ENCODE measurements at regions not wholly inside any gene's neighbourhood (a gene's known extent, or its start where the extent isn't known, plus 50 kb on each side); places are given as distances from the start of the nearest gene placed in this dataset.

DNA sequence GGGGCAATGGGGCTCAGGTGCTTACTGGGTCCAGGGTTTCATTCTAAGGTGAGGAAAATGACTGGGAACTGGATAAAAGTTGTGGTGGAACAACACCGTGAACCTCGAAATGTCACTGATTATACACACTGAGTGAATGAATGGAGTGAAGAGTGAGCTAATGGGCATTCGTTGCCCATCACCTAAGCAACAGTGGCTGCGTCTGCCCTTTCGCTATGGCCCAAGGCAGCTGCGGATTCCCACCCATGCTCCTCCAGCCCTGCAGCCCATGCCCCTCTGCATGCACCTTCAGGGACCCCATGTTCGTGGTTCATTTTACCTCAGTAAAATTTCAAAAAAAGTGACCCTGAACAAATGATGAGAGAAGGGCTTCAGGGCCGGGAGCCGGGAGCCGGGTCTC is 196.3 kb downstream of the CTTN start:
- no peak for DNase-seq (ENCODE audit: extremely low spot score)
- ChIA-PET POLR2A (no interaction called here), CTCF (no interaction called here)
- no peak for TF ChIP-seq ZNF384 (IDR thresholded peaks at IDR 0.05)
- TF ChIP-seq CTBP1 (IDR thresholded peaks at IDR 0.05; ENCODE audit: borderline replicate concordance) = no peak
- TF ChIP-seq BHLHE40 (IDR thresholded peaks at IDR 0.05; ENCODE audit: borderline replicate concordance) = no peak
- no peak for TF ChIP-seq TARDBP (IDR thresholded peaks at IDR 0.05)
- no peak for TF ChIP-seq HDGF (IDR thresholded peaks at IDR 0.05; ENCODE audit: borderline replicate concordance)
- TF ChIP-seq LEF1 (IDR thresholded peaks at IDR 0.05; ENCODE audit: borderline replicate concordance) = no peak
- no peak for TF ChIP-seq FOXM1 (IDR thresholded peaks at IDR 0.05; ENCODE audit: borderline replicate concordance)
- no peak for TF ChIP-seq ARNT (IDR thresholded peaks at IDR 0.05)
- no peak for TF ChIP-seq NFRKB (IDR thresholded peaks at IDR 0.05)
- TF ChIP-seq FOXA1 (IDR thresholded peaks at IDR 0.05) = no peak
- TF ChIP-seq SP1 (IDR thresholded peaks at IDR 0.05) = no peak
- no peak for TF ChIP-seq ELF4 (IDR thresholded peaks at IDR 0.05)
- TF ChIP-seq, protein P1, sequence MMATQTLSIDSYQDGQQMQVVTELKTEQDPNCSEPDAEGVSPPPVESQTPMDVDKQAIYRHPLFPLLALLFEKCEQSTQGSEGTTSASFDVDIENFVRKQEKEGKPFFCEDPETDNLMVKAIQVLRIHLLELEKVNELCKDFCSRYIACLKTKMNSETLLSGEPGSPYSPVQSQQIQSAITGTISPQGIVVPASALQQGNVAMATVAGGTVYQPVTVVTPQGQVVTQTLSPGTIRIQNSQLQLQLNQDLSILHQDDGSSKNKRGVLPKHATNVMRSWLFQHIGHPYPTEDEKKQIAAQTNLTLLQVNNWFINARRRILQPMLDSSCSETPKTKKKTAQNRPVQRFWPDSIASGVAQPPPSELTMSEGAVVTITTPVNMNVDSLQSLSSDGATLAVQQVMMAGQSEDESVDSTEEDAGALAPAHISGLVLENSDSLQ (IDR thresholded peaks at IDR 0.05) = no peak
- no peak for TF ChIP-seq FOXK2 (IDR thresholded peaks at IDR 0.05)
- no peak for TF ChIP-seq SUZ12 (IDR thresholded peaks at IDR 0.05)
- TF ChIP-seq L3MBTL2 (conservative IDR thresholded peaks at IDR 0.05) = no peak

DNA sequence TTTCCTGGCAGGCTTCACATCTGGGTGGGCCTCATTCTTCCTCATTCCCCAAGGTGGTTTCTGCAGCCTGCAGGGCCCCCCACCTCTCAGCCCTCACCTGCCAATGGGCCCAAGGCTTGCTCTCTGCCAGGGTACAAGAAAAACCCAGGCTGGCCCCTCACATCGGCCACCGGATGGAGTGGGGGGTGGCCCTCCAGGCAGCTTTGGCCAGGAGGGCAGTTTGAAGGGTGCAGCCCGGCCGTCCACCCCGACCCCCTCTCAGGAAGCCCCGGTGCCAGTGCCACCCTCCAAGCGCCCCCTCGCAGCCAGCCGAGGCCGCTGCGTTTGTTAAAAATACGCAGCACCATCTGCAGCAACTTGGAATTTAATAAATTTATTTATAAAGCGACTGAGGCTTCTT is 196.7 kb downstream of the CTTN start:
- ChIA-PET CTCF (no interaction called here), POLR2A (no interaction called here)
- no peak for DNase-seq (ENCODE audit: extremely low spot score)
- no peak for TF ChIP-seq CTBP1 (IDR thresholded peaks at IDR 0.05; ENCODE audit: borderline replicate concordance)
- TF ChIP-seq FOXA1 (IDR thresholded peaks at IDR 0.05) = no peak
- TF ChIP-seq FOXK2 (IDR thresholded peaks at IDR 0.05) = no peak
- TF ChIP-seq NFRKB (IDR thresholded peaks at IDR 0.05) = no peak
- no peak for TF ChIP-seq SUZ12 (IDR thresholded peaks at IDR 0.05)
- no peak for TF ChIP-seq ELF4 (IDR thresholded peaks at IDR 0.05)
- TF ChIP-seq TARDBP (IDR thresholded peaks at IDR 0.05) = no peak
- no peak for TF ChIP-seq L3MBTL2 (conservative IDR thresholded peaks at IDR 0.05)
- TF ChIP-seq ARNT (IDR thresholded peaks at IDR 0.05) = no peak
- no peak for TF ChIP-seq BHLHE40 (IDR thresholded peaks at IDR 0.05; ENCODE audit: borderline replicate concordance)

DNA sequence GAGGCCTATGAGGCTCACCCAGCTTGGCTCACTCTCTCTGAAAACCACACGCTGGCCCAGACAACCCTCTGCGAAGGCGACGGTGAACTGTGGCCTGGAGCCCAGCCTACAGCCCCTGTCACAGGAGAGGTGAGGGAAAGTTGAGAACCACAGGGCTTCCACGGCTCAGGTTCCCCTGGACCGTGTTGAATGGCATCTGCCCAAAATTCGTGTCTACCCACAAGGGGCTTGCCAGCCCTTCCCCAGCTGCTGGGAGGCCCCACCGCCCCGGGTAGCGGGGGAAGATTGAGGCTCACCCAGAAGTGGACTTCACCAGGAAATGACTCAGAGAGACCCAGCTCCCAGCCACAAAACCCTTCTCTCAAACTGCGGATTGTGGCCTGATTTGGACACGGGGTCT is 197.1 kb downstream of the CTTN start:
- TF ChIP-seq SUZ12 (IDR thresholded peaks at IDR 0.05) (no peak), ZNF384 (IDR thresholded peaks at IDR 0.05) (no peak), BHLHE40 (IDR thresholded peaks at IDR 0.05; ENCODE audit: borderline replicate concordance) (no peak), FOXK2 (IDR thresholded peaks at IDR 0.05) (no peak), LEF1 (IDR thresholded peaks at IDR 0.05; ENCODE audit: borderline replicate concordance) (no peak), FOXM1 (IDR thresholded peaks at IDR 0.05; ENCODE audit: borderline replicate concordance) (no peak), CTBP1 (IDR thresholded peaks at IDR 0.05; ENCODE audit: borderline replicate concordance) (no peak), ELF4 (IDR thresholded peaks at IDR 0.05) (no peak), TARDBP (IDR thresholded peaks at IDR 0.05) (no peak), ARNT (IDR thresholded peaks at IDR 0.05) (no peak), NFRKB (IDR thresholded peaks at IDR 0.05) (no peak), SP1 (IDR thresholded peaks at IDR 0.05) (no peak), HDGF (IDR thresholded peaks at IDR 0.05; ENCODE audit: borderline replicate concordance) (no peak)
- TF ChIP-seq, protein P1 (IDR thresholded peaks at IDR 0.05) = no peak
- ChIA-PET CTCF (no interaction called here), POLR2A (no interaction called here)
- DNase-seq (ENCODE audit: extremely low spot score) = no peak

DNA sequence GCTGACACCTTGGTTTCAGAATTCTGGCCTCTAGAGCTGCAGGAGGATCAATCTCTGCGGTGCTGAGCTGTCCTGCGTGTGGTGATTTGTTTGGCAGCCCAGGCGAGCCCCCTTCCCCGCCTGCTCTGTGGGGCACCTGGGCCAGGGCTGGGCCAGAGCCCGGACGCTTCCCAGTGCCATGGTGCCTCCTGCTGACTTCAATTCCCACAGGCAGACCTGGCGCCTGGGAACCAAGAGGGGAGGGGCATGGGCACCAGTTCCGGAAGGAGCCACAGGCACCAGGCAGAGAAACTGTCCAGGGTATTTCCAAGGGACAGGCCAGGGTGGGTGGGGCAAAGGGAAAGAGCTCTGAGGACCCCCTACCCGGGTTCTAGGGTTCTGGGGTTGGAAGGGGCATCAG is 197.8 kb downstream of the CTTN start:
- ChIA-PET POLR2A (no interaction called here), CTCF (no interaction called here)
- DNase-seq (ENCODE audit: extremely low spot score) = no peak
- TF ChIP-seq TARDBP (IDR thresholded peaks at IDR 0.05) (no peak), FOXM1 (IDR thresholded peaks at IDR 0.05; ENCODE audit: borderline replicate concordance) (no peak), ZNF384 (IDR thresholded peaks at IDR 0.05) (no peak), FOXK2 (IDR thresholded peaks at IDR 0.05) (no peak), SUZ12 (IDR thresholded peaks at IDR 0.05) (no peak), CTBP1 (IDR thresholded peaks at IDR 0.05; ENCODE audit: borderline replicate concordance) (no peak), HDGF (IDR thresholded peaks at IDR 0.05; ENCODE audit: borderline replicate concordance) (no peak)
- TF ChIP-seq, protein P1 (IDR thresholded peaks at IDR 0.05) = no peak

DNA sequence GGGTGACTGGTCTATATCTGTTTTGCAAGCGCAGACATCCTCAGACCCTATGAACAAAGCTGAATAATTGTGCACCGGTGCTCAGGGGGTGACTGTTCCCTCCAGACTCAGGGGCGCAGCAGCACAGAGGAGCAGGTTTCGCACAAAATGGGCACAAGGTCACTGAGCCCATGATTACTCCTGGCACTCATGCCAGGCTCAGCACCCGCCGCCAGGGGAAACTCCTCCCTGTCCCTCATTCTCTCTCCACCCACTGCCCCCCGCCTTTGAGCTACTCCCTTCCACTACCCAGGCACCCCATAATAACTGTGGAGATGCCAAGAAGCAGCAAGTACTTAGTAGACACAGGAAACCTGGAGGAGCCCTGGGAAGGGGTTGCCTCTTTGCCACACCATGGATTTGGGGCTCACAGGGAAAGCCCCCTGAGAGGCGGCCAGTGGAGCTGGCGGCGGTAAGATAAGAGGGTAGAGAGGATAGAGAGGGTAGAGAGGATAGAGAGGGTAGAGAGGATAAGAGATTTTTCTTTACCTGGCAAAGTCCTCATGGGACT is 198.8 kb downstream of the CTTN start:
- TF ChIP-seq LEF1 (IDR thresholded peaks at IDR 0.05; ENCODE audit: borderline replicate concordance) (no peak), CTBP1 (IDR thresholded peaks at IDR 0.05; ENCODE audit: borderline replicate concordance) (no peak), ZNF384 (IDR thresholded peaks at IDR 0.05) (no peak), FOXK2 (IDR thresholded peaks at IDR 0.05) (no peak), HDGF (IDR thresholded peaks at IDR 0.05; ENCODE audit: borderline replicate concordance) (no peak), ARNT (IDR thresholded peaks at IDR 0.05) (no peak), FOXM1 (IDR thresholded peaks at IDR 0.05; ENCODE audit: borderline replicate concordance) (no peak), TARDBP (IDR thresholded peaks at IDR 0.05) (no peak), ELF4 (IDR thresholded peaks at IDR 0.05) (no peak), NFRKB (IDR thresholded peaks at IDR 0.05) (no peak), SUZ12 (IDR thresholded peaks at IDR 0.05) (no peak), L3MBTL2 (conservative IDR thresholded peaks at IDR 0.05) (no peak), SP1 (IDR thresholded peaks at IDR 0.05) (no peak), BHLHE40 (IDR thresholded peaks at IDR 0.05; ENCODE audit: borderline replicate concordance) (no peak), FOXA1 (IDR thresholded peaks at IDR 0.05) (no peak)
- TF ChIP-seq, protein P1 (IDR thresholded peaks at IDR 0.05) = no peak
- POLR2A ChIA-PET = no interaction called here
- no peak for DNase-seq (ENCODE audit: extremely low spot score)
- CTCF ChIA-PET = no interaction called here

All from HEK293T (cell line).